ENCODE measurements at regions not wholly inside any gene's neighbourhood (a gene's known extent, or its start where the extent isn't known, plus 50 kb on each side); places are given as distances from the start of the nearest gene placed in this dataset.
"Not testable (repeated sequence)": the region's sequence is repeated elsewhere in the genome, so short reads cannot be mapped to it uniquely, and the experiment has no call there.

DNA sequence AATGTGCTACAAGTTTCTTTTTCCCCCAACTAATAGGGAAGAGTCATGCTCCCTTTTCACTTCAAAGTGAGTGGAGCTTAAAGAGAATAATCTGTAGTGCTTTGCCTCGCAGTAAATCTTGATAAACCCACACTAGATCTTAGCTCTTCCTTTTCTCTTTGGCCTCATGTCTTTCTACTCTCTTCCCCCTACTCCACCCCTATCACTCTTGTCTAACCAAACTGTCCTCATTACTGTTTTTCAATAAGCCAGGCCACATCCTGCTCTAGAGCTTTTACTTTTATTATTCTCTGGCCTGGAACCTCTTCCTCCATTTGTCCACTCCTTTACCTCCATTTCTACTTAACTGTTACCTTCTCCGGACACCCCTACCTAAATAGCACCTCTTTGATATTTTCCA, 291.0 kb upstream of the SATB1 start:
- intact Hi-C loops (cut with DNase I): no loop called here
- DNase-seq (ENCODE audit: low spot score): no peak

DNA sequence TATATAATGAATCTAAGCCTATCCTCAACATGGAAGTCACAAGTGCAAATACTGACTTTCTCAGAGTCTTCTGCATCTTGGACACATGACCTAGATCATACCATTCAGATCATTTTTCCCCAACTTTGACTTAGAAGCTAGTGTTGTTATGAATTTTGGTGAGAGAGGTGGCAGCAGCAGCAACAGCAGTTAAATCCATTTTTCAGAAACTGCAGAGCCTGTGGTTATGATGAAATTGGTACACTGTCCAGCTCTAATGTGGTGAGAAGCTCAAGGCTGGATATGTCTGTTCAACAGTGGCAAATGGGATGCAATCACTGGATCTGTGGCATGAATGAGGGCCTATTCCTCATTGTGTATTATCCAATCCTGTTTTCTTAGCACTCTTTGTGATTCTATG, 290.1 kb upstream of the SATB1 start:
- intact Hi-C loops (cut with DNase I): no loop called here
- no peak for DNase-seq (ENCODE audit: low spot score)

DNA sequence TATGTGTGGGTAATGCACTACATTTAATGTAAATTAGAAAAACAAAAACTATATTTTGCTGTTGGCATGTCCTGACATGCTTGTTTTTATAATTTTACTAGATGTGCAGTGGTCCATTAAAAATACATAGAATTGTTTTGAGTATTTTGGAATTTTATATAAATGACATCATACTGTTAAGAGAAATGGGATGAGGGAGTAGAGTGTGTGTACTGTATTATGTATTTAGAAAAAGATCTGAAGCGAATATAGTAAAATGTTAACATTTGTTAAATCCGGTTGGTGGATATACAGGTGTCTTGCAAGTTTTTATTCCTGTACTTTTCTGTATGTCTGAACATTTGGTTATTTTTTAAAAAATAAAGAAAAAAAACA, 288.4 kb upstream of the SATB1 start:
- intact Hi-C loops (cut with DNase I): no loop called here
- DNase-seq (ENCODE audit: low spot score): no peak

GRCh38 chr3:18712713-18713576, 287.8 kb upstream of the SATB1 start:
- DNase-seq (ENCODE audit: low spot score): no peak

GRCh38 chr3:18704326-18704725, 279.2 kb upstream of the SATB1 start:
- intact Hi-C loops (cut with DNase I): no loop called here
- DNase-seq (ENCODE audit: low spot score): no peak

More at GRCh38 chr3:18712713-18713576, 287.8 kb upstream of the SATB1 start:
- intact Hi-C loops (cut with DNase I): no loop called here

GRCh38 chr3:18703798-18704197, 278.7 kb upstream of the SATB1 start:
- intact Hi-C loops (cut with DNase I): no loop called here
- no peak for DNase-seq (ENCODE audit: low spot score)

DNA sequence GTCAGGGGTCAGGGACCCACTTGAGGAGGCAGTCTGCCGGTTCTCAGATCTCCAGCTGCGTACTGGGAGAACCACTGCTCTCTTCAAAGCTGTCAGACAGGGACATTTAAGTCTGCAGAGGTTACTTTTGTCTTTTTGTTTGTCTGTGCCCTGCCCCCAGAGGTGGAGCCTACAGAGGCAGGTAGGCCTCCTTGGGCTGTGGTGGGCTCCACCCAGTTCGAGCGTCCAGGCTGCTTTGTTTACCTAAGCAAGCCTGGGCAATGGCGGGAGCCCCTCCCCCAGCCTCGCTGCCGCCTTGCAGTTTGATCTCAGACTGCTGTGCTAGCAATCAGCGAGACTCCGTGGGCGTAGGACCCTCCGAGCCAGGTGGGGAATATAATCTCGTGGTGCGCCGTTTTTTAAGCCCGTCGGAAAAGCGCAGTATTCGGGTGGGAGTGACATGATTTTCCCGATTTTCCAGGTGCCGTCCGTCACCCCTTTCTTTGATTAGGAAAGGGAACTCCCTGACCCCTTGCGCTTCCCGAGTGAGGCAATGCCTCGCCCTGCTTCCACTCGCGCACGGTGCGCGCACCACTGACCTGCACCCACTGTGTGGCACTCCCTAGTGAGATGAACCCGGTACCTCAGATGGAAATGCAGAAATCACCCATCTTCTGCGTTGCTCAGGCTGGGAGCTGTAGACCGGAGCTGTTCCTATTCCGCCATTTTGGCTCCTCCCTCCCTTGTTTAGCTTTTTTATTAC, 268.6 kb upstream of the SATB1 start:
- DNase-seq (ENCODE audit: low spot score); intact Hi-C loops (cut with DNase I): not testable (repeated sequence)

DNA sequence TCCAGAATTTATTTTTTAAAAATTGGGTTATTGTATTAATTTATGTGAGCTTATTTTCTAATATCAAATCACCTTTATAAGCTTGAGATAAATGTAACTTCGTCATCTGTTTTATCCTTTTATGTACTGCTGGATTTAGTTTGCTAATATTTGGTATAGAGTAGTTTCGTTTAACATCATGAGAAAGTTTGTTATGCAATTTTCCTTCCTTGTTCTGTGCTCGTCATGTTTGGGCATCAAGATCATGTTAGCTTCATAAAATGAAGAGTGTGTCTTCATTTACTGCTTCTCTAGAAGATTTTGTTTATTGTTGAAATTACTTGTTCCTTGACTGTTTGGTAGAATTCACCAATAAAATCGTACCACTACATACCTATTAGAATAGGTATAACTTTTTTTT, 262.1 kb upstream of the SATB1 start:
- no peak for DNase-seq (ENCODE audit: low spot score)
- intact Hi-C loops (cut with DNase I): no loop called here

DNA sequence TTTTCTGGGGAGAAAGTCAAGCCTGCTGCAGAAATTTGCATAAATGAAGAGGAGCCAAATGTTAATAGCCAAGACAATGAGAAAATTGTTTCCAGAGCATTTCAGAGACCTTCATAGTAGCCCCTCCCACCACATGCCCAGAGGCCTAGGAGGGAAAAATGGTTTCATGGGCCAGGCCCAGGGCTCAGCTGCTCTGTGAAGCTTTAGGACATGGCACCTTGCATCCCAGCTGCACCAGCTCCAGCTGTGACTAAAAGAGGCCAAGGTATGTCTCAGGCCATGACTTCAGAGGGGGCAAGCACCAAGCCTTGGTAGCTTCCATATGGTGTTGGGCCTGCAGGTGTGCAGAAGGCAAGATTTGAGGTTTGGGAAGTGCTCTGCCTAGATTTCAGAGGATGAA, 258.8 kb upstream of the SATB1 start:
- DNase-seq (ENCODE audit: low spot score): no peak
- intact Hi-C loops (cut with DNase I): no loop called here

DNA sequence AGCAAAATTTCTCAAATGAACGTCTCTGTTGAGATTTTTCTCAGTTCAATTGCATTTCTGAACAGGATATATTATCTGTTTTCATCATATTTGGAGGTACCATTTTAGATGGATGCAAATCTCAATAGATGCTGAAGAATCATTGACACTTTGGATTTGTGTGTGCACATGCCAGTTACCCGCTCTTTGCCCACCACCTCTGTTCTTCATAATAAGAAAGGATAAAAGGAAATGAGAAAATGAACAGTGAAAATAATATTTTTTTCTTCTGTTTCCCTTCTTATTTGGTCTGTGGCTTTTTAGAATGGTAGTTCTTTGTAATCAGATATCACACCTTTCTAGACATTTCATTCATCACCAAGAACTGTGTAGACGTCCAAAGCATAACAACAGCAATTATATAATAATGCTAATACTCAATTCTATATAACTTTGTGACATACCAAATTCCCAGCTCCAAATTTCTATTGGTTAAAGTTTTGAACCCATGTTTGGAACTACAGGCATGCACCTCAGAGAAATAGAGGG, 256.7 kb upstream of the SATB1 start:
- intact Hi-C loops (cut with DNase I): no loop called here
- DNase-seq (ENCODE audit: low spot score): no peak

DNA sequence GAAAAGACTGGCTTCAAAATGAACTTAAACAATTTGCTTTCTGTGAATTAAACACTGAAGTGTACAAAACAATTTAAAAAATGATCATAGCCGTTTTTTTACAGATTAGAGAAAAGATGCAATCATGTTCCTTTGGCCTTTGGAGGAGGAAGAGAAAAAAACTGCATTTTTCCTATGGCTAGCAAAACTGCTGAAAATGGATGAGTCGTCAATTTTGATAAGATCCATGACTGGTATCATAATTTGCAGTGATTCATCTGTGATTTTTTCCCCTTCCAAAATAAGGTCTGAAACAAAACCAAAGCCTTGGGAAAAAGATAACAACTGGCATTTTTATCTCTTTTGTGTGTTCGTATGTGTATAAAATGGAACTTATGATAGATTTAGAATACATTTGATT, 255.6 kb upstream of the SATB1 start:
- no peak for DNase-seq (ENCODE audit: low spot score)
- intact Hi-C loops (cut with DNase I): no loop called here

GRCh38 chr3:18679238-18679637, 254.1 kb upstream of the SATB1 start:
- DNase-seq (ENCODE audit: low spot score): no peak
- intact Hi-C loops (cut with DNase I): no loop called here

- DNase-seq (ENCODE audit: low spot score): no peak
- intact Hi-C loops (cut with DNase I): no loop called here
Measured at GRCh38 chr3:18675197-18675596, 250.1 kb upstream of the SATB1 start.

- intact Hi-C loops (cut with DNase I): no loop called here
- DNase-seq (ENCODE audit: low spot score): no peak
Measured at GRCh38 chr3:18672561-18672960, 247.4 kb upstream of the SATB1 start.

DNA sequence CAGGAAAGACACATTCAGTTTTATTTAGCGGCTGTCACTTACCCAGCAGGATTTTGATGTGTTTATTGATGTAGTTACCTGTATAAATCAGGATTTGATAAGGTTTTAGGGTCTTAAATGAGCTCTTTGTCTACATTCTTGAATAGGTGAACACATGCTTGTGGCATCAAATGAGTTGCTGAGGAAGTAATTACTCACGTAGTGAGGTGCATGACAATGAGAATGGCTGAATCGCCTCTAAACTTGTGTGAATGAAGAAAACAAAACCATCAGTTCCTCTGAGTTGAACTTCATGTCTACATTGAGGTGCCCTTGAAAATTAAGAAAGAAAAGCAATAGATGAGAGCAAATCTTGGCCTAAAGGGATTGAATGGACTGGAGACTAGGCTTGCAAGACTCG, 245.6 kb upstream of the SATB1 start:
- intact Hi-C loops (cut with DNase I): no loop called here
- DNase-seq (ENCODE audit: low spot score): no peak

DNA sequence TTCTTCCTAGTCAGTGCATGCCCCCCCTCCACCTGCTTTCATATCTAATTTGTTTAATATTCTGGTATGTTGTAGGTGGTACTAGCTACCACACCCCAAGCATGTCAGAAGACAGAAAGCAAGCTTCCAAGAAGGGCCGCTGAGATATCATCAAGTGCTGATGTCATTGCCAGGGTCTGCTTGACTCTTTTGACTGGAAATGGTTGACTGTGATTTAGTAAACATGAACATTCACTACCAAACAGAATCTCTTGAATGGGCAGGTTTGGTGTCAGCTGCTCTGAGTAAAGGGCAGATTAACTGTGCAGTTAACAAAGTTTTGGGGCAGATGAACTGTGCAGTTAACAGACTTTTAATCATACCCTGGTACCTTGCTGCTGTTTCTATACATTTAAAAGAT, 244.2 kb upstream of the SATB1 start:
- intact Hi-C loops (cut with DNase I): no loop called here
- DNase-seq (ENCODE audit: low spot score): no peak

DNA sequence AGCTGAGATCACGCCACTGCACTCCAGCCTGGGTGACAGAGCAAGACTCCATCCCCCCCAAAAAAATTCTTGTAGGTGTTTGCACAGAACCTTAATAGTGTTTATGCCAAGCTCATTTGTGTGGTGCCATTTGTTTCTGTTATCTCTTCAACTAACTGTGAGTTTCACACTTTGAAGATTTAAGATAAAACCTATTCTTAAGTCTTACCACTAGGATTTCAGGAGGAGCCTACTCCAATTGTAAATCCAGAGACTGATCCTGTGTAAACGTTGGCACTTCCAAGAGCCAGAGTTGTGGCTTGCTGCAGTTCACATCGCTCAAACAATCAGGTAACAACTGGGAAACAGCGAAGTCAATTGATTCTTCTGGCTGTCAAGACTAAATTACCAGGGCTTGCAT, 242.4 kb upstream of the SATB1 start:
- no peak for DNase-seq (ENCODE audit: low spot score)
- intact Hi-C loops (cut with DNase I): no loop called here

DNA sequence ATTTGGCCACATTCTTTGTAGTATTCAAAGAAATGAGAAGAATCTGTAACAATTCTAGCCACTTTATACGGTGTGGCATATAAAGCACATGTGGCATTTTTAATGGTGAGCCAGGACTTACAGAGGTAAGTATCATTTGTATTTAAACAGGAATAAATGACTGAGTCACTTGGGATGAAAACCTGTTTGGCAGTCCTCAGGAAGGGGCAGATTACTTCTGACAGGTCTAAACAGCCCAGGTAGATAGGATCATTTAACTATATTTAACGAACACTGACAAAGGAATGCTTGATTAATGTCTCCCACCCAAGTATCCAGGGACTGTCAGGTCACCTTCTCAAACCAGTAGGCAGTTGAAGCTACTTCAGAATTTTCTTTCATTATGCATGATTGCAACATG, 241.5 kb upstream of the SATB1 start:
- no peak for DNase-seq (ENCODE audit: low spot score)
- intact Hi-C loops (cut with DNase I): no loop called here

- intact Hi-C loops (cut with DNase I): no loop called here
- no peak for DNase-seq (ENCODE audit: low spot score)
Measured at GRCh38 chr3:18660059-18660458, 234.9 kb upstream of the SATB1 start.

GRCh38 chr3:18657858-18658820, 233.0 kb upstream of the SATB1 start:
- DNase-seq (ENCODE audit: low spot score): no peak
- intact Hi-C loops (cut with DNase I): no loop called here
